NCI-H2196 (cell line): ENCODE measurements at regions not wholly inside any gene's neighbourhood (a gene's known extent, or its start where the extent isn't known, plus 50 kb on each side); places are given as distances from the start of the nearest gene placed in this dataset.

Source experiments
- DNase-seq: peaks from one replicate; lab custom pipeline; 2025; ENCODE audit not compliant: unreplicated experiment; lab: John Stamatoyannopoulos, UW

GRCh38 chr1:217373761-217374701, 256.9 kb downstream of the GPATCH2 start:
- DNase-seq, result no peak

- DNase-seq, result no peak
Observed at GRCh38 chr1:217372049-217372970, 258.6 kb downstream of the GPATCH2 start.

- no peak for DNase-seq
Observed at GRCh38 chr1:217370757-217371156, 260.1 kb downstream of the GPATCH2 start.

- no peak for DNase-seq
Observed at GRCh38 chr1:217369996-217370551, 260.8 kb downstream of the GPATCH2 start.

- no peak for DNase-seq
Observed at GRCh38 chr1:217369271-217369981, 261.5 kb downstream of the GPATCH2 start.

- DNase-seq, result no peak
Observed at GRCh38 chr1:217364220-217364619, 266.7 kb downstream of the GPATCH2 start.

GRCh38 chr1:217363319-217363718, 267.6 kb downstream of the GPATCH2 start:
- DNase-seq, result no peak

- DNase-seq, result no peak
Observed at GRCh38 chr1:217360510-217360909, 270.4 kb downstream of the GPATCH2 start.

GRCh38 chr1:217354895-217355294, 276.0 kb downstream of the GPATCH2 start:
- DNase-seq, result no peak

GRCh38 chr1:217348960-217349664, 281.8 kb downstream of the GPATCH2 start:
- DNase-seq, result no peak

GRCh38 chr1:217344712-217345111, 286.2 kb downstream of the GPATCH2 start:
- no peak for DNase-seq

GRCh38 chr1:217343907-217344306, 287.0 kb downstream of the GPATCH2 start:
- no peak for DNase-seq

- no peak for DNase-seq
Observed at GRCh38 chr1:217342105-217342504, 288.8 kb downstream of the GPATCH2 start.

- no peak for DNase-seq
Observed at GRCh38 chr1:217336724-217337123, 294.2 kb downstream of the GPATCH2 start.

- peak; percentile 40 for DNase-seq
Observed at GRCh38 chr1:217333939-217334338, 297.0 kb downstream of the GPATCH2 start.

- DNase-seq, result peak; percentile 27
Observed at GRCh38 chr1:217332431-217333065, 298.3 kb downstream of the GPATCH2 start.

GRCh38 chr1:217331698-217332097, 299.2 kb downstream of the GPATCH2 start:
- DNase-seq, result no peak

GRCh38 chr1:217327901-217328300, 303.0 kb downstream of the GPATCH2 start:
- no peak for DNase-seq

- no peak for DNase-seq
Observed at GRCh38 chr1:217322834-217323233, 308.1 kb downstream of the GPATCH2 start.

- DNase-seq, result no peak
Observed at GRCh38 chr1:217315346-217315745, 315.5 kb downstream of the GPATCH2 start.
